ENCODE measurements at regions not wholly inside any gene's neighbourhood (a gene's known extent, or its start where the extent isn't known, plus 50 kb on each side); places are given as distances from the start of the nearest gene placed in this dataset.

DNA sequence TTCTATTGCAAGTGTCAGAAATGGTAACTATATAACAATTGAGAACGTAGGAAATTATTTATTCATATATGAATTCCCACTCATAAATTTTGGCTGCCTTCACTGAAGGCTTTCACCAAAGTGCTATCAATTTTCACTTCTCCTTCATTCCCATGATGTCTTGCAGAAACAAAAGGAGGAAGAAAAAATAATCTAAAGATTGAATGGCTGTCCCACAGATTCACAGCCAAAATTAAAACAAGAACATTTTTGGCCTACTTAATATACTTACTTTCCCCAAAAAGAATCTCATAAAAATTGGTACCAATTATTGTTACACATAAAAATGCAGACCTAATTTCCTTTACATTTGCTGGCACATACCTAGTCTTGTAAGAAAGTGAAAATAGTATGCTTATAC, 616.1 kb downstream of the CD109 start:
- intact Hi-C loops (cut with micrococcal nuclease) = no loop called here
- CTCF ChIA-PET = no interaction called here

GRCh38 chr6:74311431-74311830, 615.4 kb downstream of the CD109 start:
- H3F3A ChIP-seq (ENCODE audit: low read length, unreplicated experiment) = no peaks in the 10 kb centered on the region
- no peaks in the 10 kb centered on the region for H3K9me3 ChIP-seq (ENCODE audit: low read length)
- H3K4me2 ChIP-seq (ENCODE audit: low read length) = no peak overlapping the region
- ChIA-PET POLR2A (ENCODE audit: unreplicated experiment) (interaction anchor here (0.6 to 0.7 kb wide), 2 partner anchors 245 to 1232 kb away, joined by 5 to 6 read pairs; no protein-coding TSS in a partner anchor), CTCF (no interaction called here)
- no peak overlapping the region for H3K27ac ChIP-seq (ENCODE audit: low read length)
- no peak overlapping the region for H3K9ac ChIP-seq (ENCODE audit: low read length)
- no peak overlapping the region for H3K4me3 ChIP-seq (ENCODE audit: low read length)
- ATAC-seq (no peak), DNase-seq (no peak)
- no peaks in the 10 kb centered on the region for H3K4me1 ChIP-seq (ENCODE audit: insufficient read depth, low read length)
- H3K27me3 ChIP-seq (ENCODE audit: low read length) = no peaks in the 10 kb centered on the region
- BruUV-seq (replicated peaks) = no TSS peak
- TF ChIP-seq, protein P1, sequence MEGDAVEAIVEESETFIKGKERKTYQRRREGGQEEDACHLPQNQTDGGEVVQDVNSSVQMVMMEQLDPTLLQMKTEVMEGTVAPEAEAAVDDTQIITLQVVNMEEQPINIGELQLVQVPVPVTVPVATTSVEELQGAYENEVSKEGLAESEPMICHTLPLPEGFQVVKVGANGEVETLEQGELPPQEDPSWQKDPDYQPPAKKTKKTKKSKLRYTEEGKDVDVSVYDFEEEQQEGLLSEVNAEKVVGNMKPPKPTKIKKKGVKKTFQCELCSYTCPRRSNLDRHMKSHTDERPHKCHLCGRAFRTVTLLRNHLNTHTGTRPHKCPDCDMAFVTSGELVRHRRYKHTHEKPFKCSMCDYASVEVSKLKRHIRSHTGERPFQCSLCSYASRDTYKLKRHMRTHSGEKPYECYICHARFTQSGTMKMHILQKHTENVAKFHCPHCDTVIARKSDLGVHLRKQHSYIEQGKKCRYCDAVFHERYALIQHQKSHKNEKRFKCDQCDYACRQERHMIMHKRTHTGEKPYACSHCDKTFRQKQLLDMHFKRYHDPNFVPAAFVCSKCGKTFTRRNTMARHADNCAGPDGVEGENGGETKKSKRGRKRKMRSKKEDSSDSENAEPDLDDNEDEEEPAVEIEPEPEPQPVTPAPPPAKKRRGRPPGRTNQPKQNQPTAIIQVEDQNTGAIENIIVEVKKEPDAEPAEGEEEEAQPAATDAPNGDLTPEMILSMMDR (conservative IDR thresholded peaks at IDR 0.05; ENCODE audit: low read depth, low read length) = no peak
- TF ChIP-seq EZH2 (IDR thresholded peaks at IDR 0.05; ENCODE audit: low read length, unreplicated experiment) (no peak), EZH2phosphoT487 (IDR thresholded peaks at IDR 0.05; ENCODE audit: borderline replicate concordance, low read length) (no peak)
- H4K20me1 ChIP-seq (ENCODE audit: low read length) = no peaks in the 10 kb centered on the region
- H3K9me2 ChIP-seq (replicated peaks; ENCODE audit: low read length) = no peaks in the 10 kb centered on the region
- intact Hi-C loops (cut with micrococcal nuclease) = no loop called here
- no peaks in the 10 kb centered on the region for H3K79me2 ChIP-seq (ENCODE audit: low read length)
- no peak overlapping the region for H2AFZ ChIP-seq (ENCODE audit: low read length)
- H3K36me3 ChIP-seq (ENCODE audit: low read depth, low read length) = no peaks in the 10 kb centered on the region

More for the DNA sequence above, 616.1 kb downstream of the CD109 start:
- Histone ChIP-seq H3K4me1 (ENCODE audit: insufficient read depth, low read length) (no peaks in the 10 kb centered on the region), H2AFZ (ENCODE audit: low read length) (no peak overlapping the region), H3K27ac (ENCODE audit: low read length) (no peak overlapping the region), H3K9ac (ENCODE audit: low read length) (no peak overlapping the region), H3K9me3 (ENCODE audit: low read length) (no peaks in the 10 kb centered on the region), H3F3A (ENCODE audit: low read length, unreplicated experiment) (no peaks in the 10 kb centered on the region), H3K4me3 (ENCODE audit: low read length) (no peak overlapping the region), H4K20me1 (ENCODE audit: low read length) (no peaks in the 10 kb centered on the region), H3K36me3 (ENCODE audit: low read depth, low read length) (no peaks in the 10 kb centered on the region), H3K4me2 (ENCODE audit: low read length) (no peak overlapping the region), H3K9me2 (replicated peaks; ENCODE audit: low read length) (no peaks in the 10 kb centered on the region), H3K79me2 (ENCODE audit: low read length) (no peaks in the 10 kb centered on the region), H3K27me3 (ENCODE audit: low read length) (no peaks in the 10 kb centered on the region)
- TF ChIP-seq, protein P1 (conservative IDR thresholded peaks at IDR 0.05; ENCODE audit: low read depth, low read length) = no peak
- TF ChIP-seq EZH2phosphoT487 (IDR thresholded peaks at IDR 0.05; ENCODE audit: borderline replicate concordance, low read length) (no peak), EZH2 (IDR thresholded peaks at IDR 0.05; ENCODE audit: low read length, unreplicated experiment) (no peak)
- ATAC-seq (no peak), DNase-seq (no peak)
- BruUV-seq (replicated peaks) = no TSS peak
- POLR2A ChIA-PET (ENCODE audit: unreplicated experiment) = no interaction called here

DNA sequence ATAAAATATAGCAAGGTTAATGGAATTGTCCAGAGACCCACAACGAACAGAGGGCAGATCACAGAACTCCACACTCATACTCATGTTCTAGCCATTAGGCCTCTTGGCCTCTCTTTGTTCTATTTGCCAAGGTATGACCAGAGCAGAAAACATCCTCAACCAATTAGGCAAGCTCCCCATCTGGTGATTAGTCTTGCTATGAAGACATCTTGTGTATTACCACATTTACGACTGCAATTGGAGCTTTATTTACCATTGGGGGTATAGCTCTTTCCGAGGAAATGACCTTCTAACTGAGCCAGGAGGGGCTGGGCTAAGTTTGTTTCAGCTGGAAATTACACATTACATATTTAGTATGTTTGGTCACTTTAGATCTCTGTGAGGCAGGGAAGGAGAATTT, 593.9 kb downstream of the CD109 start:
- no TSS peak for BruUV-seq (replicated peaks)
- Histone ChIP-seq H3K27me3 (ENCODE audit: low read length) (no peaks in the 10 kb centered on the region), H3K27ac (ENCODE audit: low read length) (no peak overlapping the region), H3K4me3 (ENCODE audit: low read length) (no peak overlapping the region), H3K9ac (ENCODE audit: low read length) (no peak overlapping the region), H3K9me2 (replicated peaks; ENCODE audit: low read length) (no peaks in the 10 kb centered on the region), H3K9me3 (ENCODE audit: low read length) (no peaks in the 10 kb centered on the region), H3K36me3 (ENCODE audit: low read depth, low read length) (no peaks in the 10 kb centered on the region), H3K79me2 (ENCODE audit: low read length) (no peaks in the 10 kb centered on the region), H4K20me1 (ENCODE audit: low read length) (no peaks in the 10 kb centered on the region), H2AFZ (ENCODE audit: low read length) (no peak overlapping the region), H3K4me2 (ENCODE audit: low read length) (no peak overlapping the region), H3F3A (ENCODE audit: low read length, unreplicated experiment) (no peaks in the 10 kb centered on the region), H3K4me1 (ENCODE audit: insufficient read depth, low read length) (peaks cover 3% of the 10 kb centered on the region; the same call in 1 of the 2 replicates)
- ATAC-seq (no peak), DNase-seq (peak; percentile 44)
- TF ChIP-seq EZH2phosphoT487 (IDR thresholded peaks at IDR 0.05; ENCODE audit: borderline replicate concordance, low read length) (no peak), EZH2 (IDR thresholded peaks at IDR 0.05; ENCODE audit: low read length, unreplicated experiment) (no peak)
- TF ChIP-seq, protein P1 (conservative IDR thresholded peaks at IDR 0.05; ENCODE audit: low read depth, low read length) = no peak
- CTCF ChIA-PET = no interaction called here
- intact Hi-C loops (cut with micrococcal nuclease) = no loop called here
- POLR2A ChIA-PET (ENCODE audit: unreplicated experiment) = no interaction called here
